ENCODE measurements at regions not wholly inside any gene's neighbourhood (a gene's known extent, or its start where the extent isn't known, plus 50 kb on each side); places are given as distances from the start of the nearest gene placed in this dataset.

DNA sequence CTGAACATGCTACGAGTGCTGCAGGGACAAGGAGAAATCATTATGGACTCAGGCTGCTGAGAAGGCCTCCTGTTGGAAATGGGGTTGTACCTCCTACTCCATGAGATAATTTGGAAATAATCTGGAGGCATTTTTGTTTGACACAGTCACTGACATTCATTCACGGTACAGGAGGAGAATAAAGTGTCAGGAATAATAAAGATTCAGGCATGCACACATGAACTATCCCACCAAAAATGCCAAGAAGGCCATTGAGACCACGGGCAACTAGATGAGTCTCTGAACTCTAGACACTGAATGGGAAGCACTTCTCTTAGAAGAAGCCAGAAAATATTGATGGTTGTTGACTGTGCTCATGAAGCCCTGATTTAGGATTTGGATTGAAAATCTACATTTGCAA, 220.9 kb upstream of the HABP2 start:
- WGBS: 93% methylated on average over 2 of the region's 3 CpGs
- TF ChIP-seq EP300 (IDR thresholded peaks at IDR 0.05) (no peak), POLR2A (IDR thresholded peaks at IDR 0.05; ENCODE audit: low read depth) (no peak), POLR2AphosphoS5 (IDR thresholded peaks at IDR 0.05) (no peak)
- TF ChIP-seq, protein P1, sequence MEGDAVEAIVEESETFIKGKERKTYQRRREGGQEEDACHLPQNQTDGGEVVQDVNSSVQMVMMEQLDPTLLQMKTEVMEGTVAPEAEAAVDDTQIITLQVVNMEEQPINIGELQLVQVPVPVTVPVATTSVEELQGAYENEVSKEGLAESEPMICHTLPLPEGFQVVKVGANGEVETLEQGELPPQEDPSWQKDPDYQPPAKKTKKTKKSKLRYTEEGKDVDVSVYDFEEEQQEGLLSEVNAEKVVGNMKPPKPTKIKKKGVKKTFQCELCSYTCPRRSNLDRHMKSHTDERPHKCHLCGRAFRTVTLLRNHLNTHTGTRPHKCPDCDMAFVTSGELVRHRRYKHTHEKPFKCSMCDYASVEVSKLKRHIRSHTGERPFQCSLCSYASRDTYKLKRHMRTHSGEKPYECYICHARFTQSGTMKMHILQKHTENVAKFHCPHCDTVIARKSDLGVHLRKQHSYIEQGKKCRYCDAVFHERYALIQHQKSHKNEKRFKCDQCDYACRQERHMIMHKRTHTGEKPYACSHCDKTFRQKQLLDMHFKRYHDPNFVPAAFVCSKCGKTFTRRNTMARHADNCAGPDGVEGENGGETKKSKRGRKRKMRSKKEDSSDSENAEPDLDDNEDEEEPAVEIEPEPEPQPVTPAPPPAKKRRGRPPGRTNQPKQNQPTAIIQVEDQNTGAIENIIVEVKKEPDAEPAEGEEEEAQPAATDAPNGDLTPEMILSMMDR (IDR thresholded peaks at IDR 0.05): no peak
- H3K27ac ChIP-seq (replicated peaks in 1 of 4): no peak overlapping the region
- H3K4me1 ChIP-seq: peaks cover 0 to 2% (median under 1%) of the 10 kb centered on the region in 4 donors
- no peak for DNase-seq (ENCODE audit: extremely low spot score)
- intact Hi-C loops (cut with DNase I): no loop called here
- H3K4me3 ChIP-seq: no peak overlapping the region
- H3K9me3 ChIP-seq: peaks cover 0 to 5% (median 0%) of the 10 kb centered on the region in 4 donors
- H3K27me3 ChIP-seq: no peaks in the 10 kb centered on the region
- no peaks in the 10 kb centered on the region for H3K36me3 ChIP-seq

DNA sequence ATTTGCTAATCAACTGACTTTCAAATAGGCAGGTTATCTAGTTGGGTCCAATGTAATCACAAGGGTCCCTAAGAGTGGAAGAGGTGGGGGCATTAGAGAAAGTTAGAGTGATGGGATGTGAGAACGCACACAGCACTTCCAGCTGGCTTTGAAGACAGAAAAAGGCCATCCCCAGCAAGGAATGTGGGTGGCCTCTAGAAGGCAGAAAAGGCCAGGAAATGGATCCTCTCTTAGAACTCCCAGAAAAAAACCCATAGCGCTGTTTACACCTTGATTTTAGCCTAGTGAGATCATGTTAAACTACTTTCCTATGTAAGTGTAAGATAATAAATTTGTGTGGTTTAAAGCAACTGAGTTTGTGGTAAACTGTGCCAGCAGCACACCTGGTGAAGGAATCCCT, 219.5 kb upstream of the HABP2 start:
- H3K27ac ChIP-seq (replicated peaks in 1 of 4): no peak overlapping the region
- 82% methylated on average over 2 of the region's 2 CpGs for WGBS
- intact Hi-C loops (cut with DNase I): no loop called here
- H3K27me3 ChIP-seq: no peaks in the 10 kb centered on the region
- no peak overlapping the region for H3K4me3 ChIP-seq
- H3K36me3 ChIP-seq: no peaks in the 10 kb centered on the region
- H3K9me3 ChIP-seq: peaks cover 0 to 5% (median 0%) of the 10 kb centered on the region in 4 donors
- DNase-seq (ENCODE audit: extremely low spot score): no peak
- TF ChIP-seq POLR2AphosphoS5 (IDR thresholded peaks at IDR 0.05) (no peak), POLR2A (IDR thresholded peaks at IDR 0.05; ENCODE audit: low read depth) (no peak), EP300 (IDR thresholded peaks at IDR 0.05) (no peak)
- TF ChIP-seq, protein P1 (IDR thresholded peaks at IDR 0.05): no peak
- no peaks in the 10 kb centered on the region for H3K4me1 ChIP-seq

DNA sequence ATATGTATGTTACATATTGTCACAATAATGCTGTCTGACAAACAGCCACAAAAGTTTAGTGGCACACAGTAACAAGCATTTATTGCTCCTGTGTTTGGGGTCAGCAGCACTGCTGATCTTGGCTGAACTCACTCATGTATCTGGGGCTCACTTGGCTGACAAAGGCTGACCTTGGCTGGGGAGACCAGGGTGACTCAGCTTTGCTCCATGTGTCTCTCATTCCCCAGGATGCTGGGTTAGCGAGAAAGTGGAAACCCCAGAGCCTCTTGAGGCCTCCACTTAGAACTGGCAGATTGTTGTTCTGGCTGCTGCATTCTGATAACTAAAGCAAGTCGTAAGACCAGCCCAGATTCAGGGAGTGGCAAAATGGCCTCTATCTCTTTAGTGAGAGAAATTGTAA, 217.3 kb upstream of the HABP2 start:
- H3K27ac ChIP-seq (replicated peaks in 1 of 4): no peak overlapping the region
- WGBS: 83% methylated on average over 2 of the region's 2 CpGs
- no peaks in the 10 kb centered on the region for H3K36me3 ChIP-seq
- no peak overlapping the region for H3K4me3 ChIP-seq
- no peaks in the 10 kb centered on the region for H3K27me3 ChIP-seq
- no peaks in the 10 kb centered on the region for H3K4me1 ChIP-seq
- no peak for TF ChIP-seq POLR2A (IDR thresholded peaks at IDR 0.05; ENCODE audit: low read depth)
- TF ChIP-seq POLR2AphosphoS5 (IDR thresholded peaks at IDR 0.05): no peak
- TF ChIP-seq, protein P1 (IDR thresholded peaks at IDR 0.05): no peak
- TF ChIP-seq EP300 (IDR thresholded peaks at IDR 0.05): no peak
- no peak for DNase-seq (ENCODE audit: extremely low spot score)
- peaks cover 0 to 5% (median 0%) of the 10 kb centered on the region in 4 donors for H3K9me3 ChIP-seq
- intact Hi-C loops (cut with DNase I): no loop called here

DNA sequence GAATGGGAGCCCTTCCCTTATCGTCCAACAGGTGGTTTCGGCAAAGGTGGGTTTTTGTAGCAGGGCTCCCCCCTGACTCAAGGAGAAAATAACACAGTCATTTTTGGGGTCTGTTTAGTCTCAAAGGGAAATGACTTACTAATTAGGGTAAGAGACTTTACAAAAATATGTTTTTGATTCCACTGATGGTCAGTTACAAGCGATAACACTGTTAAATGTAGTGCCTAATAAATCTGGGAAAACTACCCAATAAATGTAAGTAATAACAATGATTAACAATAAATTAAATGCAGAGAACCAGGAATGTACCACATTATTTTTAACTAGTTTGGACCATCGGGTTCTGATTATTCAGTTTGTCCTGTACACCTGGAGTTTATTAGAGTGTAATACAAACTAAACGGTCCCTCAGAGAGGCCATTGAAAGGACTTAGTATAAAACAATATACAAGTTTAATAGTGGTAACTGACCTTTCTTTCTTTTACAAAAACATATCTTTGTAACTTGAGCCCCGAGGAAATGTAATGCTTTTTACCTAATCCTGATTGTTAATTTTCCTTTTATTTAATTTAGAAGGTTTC, 216.2 kb upstream of the HABP2 start:
- WGBS: 77% methylated on average over 6 of the region's 6 CpGs
- no peak for DNase-seq (ENCODE audit: extremely low spot score)
- intact Hi-C loops (cut with DNase I): no loop called here

More for the DNA sequence above, 216.2 kb upstream of the HABP2 start:
- Histone ChIP-seq H3K4me1 (no peaks in the 10 kb centered on the region), H3K4me3 (no peak overlapping the region), H3K27me3 (no peaks in the 10 kb centered on the region), H3K27ac (replicated peaks in 1 of 4) (no peak overlapping the region), H3K9me3 (peaks cover 0 to 5% (median 0%) of the 10 kb centered on the region in 4 donors), H3K36me3 (no peaks in the 10 kb centered on the region)
- TF ChIP-seq EP300 (IDR thresholded peaks at IDR 0.05) (no peak), POLR2AphosphoS5 (IDR thresholded peaks at IDR 0.05) (no peak), POLR2A (IDR thresholded peaks at IDR 0.05; ENCODE audit: low read depth) (no peak)
- TF ChIP-seq, protein P1 (IDR thresholded peaks at IDR 0.05): no peak

Measured in esophagus muscularis mucosa (tissue), 4 donors.